GM10266 (cell line): ENCODE measurements at regions not wholly inside any gene's neighbourhood (a gene's known extent, or its start where the extent isn't known, plus 50 kb on each side); places are given as distances from the start of the nearest gene placed in this dataset.
"Not testable (repeated sequence)": the region's sequence is repeated elsewhere in the genome, so short reads cannot be mapped to it uniquely, and the experiment has no call there.

Source experiments
- DNase-seq: peaks from one replicate; pipeline ENCODE4 v3.0.0; 2012; ENCODE audit errors: extremely low spot score
- TF ChIP-seq, protein P1 (sequence below): IDR thresholded peaks from 2 replicates; pipeline ENCODE4 v1.5.1; 2012; ENCODE audit warnings: mild to moderate bottlenecking, low read depth; ENCODE audit not compliant: control insufficient read depth, insufficient read depth; ENCODE audit errors: missing control alignments

DNA sequence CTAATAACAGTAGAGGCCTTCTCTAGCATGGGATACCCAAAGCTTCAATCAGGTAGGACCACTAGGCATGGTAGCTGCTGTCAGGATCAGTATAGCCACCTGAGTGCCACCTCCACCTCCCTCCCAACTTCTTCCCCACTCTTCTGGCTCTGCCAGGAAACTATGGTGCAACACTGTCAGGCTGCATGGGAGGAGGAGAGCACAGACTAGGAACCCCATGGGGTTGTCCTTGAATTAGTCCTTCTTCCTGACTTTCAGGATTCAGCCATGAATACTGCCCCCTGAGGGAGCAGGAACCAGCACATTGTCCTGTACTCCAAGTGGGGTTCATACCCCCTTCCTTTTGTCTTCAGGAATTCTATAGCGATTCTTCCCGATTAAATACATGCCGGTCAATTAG is 340.8 kb upstream of the ONECUT1 start:
- TF ChIP-seq, protein P1, sequence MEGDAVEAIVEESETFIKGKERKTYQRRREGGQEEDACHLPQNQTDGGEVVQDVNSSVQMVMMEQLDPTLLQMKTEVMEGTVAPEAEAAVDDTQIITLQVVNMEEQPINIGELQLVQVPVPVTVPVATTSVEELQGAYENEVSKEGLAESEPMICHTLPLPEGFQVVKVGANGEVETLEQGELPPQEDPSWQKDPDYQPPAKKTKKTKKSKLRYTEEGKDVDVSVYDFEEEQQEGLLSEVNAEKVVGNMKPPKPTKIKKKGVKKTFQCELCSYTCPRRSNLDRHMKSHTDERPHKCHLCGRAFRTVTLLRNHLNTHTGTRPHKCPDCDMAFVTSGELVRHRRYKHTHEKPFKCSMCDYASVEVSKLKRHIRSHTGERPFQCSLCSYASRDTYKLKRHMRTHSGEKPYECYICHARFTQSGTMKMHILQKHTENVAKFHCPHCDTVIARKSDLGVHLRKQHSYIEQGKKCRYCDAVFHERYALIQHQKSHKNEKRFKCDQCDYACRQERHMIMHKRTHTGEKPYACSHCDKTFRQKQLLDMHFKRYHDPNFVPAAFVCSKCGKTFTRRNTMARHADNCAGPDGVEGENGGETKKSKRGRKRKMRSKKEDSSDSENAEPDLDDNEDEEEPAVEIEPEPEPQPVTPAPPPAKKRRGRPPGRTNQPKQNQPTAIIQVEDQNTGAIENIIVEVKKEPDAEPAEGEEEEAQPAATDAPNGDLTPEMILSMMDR = no peak
- DNase-seq = no peak

DNA sequence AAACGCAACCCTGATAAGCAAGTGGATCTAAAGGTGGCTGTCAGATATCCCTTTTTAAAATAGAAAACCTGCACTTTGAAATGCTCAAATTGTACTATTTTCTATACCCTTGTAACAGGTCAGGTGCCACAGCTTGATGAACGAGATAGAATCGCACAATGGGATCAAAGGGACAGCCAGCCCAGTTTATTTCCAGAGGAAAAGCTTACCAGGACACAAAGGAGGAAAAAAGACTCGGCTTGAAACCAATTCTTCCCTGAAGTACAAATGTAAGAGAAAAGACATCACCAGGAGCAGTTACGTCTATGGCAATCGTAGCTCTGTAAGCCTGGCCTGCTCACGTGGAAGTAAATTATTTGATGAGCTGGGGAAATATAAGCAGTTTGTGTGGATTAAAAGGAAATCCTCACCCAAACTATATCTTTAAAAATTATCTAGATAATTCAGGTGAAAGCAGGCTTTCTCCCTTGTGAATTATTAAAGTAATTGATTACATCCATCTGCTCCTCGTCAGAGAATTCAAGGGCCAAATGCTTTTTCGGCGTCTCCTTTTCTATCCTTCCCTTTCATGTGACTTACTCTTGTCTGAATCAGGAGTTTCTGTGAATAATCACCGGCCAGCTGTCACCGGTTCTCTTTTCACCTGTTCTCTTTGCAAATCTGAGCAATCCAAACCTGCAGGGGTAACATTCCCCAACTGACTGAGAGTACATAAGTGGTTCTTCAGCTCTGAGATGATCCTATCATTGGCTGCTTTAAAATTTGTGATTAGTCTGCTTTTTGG is 339.2 kb upstream of the ONECUT1 start:
- TF ChIP-seq, protein P1 = no peak

DNA sequence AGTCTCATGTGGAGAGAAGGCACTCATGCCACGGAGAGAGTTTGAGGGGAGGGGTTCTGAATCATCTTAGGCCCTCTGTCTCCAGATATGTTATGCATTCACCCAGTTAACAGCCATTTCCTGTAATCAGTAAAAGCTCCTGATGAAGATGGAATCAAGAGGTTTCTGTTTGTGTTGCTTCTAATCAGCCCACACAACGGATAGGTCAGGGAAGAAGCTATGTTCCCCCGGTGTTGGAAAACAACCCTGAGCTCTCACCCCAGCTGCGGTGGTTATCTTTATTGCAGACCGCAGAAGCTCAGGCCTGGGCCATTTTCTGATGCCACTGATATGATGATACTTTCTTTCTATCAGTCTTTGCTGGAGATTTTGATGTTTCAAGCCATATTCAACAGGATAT is 338.5 kb upstream of the ONECUT1 start:
- TF ChIP-seq, protein P1 = no peak
- no peak for DNase-seq

More for the DNA sequence above, 339.2 kb upstream of the ONECUT1 start:
- no peak for DNase-seq

DNA sequence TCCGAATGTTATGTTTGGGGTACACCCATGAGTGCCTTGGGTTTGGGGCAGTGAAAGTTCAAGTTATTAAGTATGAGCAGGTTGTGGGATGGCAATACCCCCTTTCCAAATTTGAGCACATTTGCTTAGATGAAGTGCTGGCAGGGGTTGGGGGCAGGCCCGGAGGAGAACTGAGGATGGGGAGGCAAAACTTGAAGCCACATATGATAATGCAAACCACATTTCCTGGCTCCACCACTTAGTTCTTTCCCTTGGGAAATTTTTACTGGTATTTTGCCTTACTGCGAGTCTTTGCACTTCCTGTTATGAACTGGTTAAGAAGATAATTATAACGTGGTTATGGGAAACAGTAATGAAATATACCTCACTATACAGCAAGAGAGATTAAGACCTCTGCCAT is 336.0 kb upstream of the ONECUT1 start:
- no peak for DNase-seq
- TF ChIP-seq, protein P1 = no peak

DNA sequence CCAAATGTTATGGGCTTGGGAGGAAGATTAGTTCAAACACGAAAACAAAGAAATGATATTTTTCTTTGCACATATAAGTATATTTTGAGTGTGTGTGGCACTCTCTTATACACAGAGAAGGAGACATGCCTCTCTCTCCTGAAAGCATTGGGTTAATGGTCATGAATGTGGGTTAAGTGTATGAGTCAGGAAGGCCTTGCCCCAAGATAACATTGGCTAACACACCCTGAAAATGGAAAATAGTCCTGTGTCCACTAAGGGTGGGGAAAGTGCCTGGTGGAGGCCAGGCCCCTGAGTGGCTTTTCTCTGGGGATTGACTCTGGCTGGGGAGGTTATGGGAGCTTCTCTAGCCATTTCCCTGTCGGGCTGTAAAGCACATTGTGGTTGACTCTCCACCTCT is 332.7 kb upstream of the ONECUT1 start:
- TF ChIP-seq, protein P1 = no peak
- DNase-seq = no peak

DNA sequence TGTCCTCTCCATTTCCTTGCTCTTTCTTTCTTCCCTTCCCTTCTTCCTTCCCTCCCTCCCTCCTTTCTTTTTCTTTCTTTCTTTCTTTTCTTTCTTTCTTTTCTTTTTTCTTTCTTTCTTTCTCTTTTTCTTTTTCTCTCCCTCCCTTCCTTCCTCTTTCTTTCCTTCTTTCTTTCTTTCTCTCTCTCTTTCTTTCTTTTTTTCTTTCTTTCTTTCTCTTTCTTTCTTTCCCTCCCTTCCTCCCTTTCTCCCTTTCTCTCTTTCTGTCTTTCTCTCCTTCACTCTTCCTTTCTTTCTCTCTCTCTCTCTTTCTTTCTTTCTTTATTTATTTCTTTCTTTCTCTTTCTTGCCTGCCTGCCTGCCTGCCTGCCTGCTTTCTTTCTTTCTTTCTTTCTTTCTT is 326.8 kb upstream of the ONECUT1 start:
- not testable (repeated sequence) for DNase-seq

DNA sequence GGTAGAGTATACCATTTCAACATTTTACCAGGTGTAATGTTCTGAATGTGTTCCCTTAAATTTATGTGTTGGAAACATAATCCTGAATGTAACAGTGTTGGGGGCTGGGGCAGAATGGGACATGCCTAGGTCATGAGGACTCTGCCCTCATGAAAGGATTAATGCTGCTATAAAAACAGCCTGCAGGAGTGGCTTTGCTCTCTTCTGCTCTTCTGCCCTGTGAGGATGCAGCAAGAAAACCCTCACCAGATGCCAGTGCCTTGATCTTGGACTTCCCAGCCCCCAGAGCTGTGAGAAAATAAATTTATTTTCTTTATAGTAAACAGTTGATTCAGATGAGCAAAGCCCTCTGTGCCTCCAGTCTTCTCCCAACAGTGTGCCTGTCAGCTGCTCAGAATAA is 326.0 kb upstream of the ONECUT1 start:
- TF ChIP-seq, protein P1 = no peak
- DNase-seq = no peak

DNA sequence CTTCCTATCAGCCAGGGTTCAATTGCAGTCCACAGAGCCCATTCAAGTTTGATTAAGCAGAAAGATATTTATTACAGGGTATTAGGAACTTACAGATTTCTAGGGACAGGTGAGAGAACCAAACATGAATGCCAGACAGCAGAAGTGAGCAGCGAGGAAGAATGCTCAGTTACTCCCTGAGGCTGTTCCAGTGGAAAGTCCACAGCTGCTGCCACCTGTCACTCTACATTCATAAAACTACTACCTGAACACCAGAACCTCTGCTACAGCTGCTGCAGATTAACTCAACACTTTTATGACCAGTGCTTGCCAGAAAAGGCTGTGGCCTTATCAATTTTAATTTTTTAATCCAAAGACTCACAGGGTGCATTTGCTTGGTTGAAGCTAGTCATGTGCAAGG is 325.4 kb upstream of the ONECUT1 start:
- TF ChIP-seq, protein P1 = no peak
- no peak for DNase-seq
